GM19463 (cell line): ENCODE measurements at regions not wholly inside any gene's neighbourhood (a gene's known extent, or its start where the extent isn't known, plus 50 kb on each side); places are given as distances from the start of the nearest gene placed in this dataset.
"Not testable (repeated sequence)": the region's sequence is repeated elsewhere in the genome, so short reads cannot be mapped to it uniquely, and the experiment has no call there.

Source experiments
- ATAC-seq: cut with Tn5 transposase; IDR thresholded peaks from one replicate; pipeline ENCODE4 v1.9.1; 2021; ENCODE audit warnings: mild to moderate bottlenecking, moderate library complexity; ENCODE audit not compliant: unreplicated experiment

DNA sequence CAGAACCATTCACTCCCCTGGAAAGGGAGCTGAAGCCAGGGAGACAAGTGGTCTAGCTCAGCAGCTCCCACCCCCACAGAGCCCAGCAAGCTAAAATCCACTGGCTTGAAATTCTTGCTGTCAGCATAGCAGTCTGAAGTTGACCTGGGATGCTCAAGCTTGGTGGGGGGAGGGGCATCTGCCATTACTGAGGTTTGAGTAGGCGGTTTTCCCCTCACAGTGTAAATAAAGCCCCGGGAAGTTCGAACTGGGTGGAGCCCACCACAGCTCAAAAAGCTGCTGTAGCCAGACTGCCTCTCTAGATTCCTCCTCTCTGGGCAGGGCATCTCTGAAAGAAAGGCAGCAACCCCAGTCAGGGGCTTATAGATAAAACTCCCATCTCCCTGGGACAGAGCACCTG, 171.3 kb upstream of the E2F8 start:
- not testable (repeated sequence) for ATAC-seq

DNA sequence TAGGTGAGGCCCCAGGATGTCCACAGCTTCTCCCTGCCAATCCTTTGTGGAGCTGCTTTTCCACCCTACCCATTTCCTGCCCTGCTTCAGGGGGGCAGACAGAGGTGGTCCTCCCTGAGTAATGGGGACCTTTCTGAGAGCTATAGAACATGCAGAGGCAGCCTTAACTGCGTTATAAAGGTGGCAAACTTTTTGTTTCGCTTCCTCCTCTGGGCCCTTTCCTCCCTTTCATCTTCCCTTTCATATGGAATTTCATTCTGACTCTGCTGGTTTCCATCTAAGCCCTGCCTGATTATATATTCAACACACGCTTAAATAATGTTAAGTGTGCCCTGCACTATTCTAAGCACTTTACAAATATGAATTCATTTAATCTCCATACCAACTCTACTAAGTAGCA, 169.3 kb upstream of the E2F8 start:
- peak; percentile 71 for ATAC-seq

DNA sequence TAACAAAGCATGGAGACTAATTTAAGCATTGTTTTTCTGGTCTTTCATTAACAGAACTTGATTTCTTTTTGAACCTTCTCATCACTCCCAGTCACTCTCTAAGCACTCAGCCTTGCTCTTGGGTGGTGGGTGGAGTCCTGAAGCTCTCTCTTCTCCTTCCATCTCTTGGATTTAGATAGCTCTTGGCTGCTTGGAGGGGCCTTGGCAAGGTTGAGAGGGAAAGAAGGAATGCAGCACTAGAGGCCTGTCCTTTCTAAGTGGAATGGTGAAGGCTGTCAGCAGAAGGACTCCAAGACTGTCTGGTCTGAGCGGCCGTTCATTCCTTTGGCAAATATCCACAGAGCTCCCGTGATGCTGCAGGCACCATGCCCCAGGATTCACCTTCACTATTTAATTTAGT, 168.6 kb upstream of the E2F8 start:
- no peak for ATAC-seq

DNA sequence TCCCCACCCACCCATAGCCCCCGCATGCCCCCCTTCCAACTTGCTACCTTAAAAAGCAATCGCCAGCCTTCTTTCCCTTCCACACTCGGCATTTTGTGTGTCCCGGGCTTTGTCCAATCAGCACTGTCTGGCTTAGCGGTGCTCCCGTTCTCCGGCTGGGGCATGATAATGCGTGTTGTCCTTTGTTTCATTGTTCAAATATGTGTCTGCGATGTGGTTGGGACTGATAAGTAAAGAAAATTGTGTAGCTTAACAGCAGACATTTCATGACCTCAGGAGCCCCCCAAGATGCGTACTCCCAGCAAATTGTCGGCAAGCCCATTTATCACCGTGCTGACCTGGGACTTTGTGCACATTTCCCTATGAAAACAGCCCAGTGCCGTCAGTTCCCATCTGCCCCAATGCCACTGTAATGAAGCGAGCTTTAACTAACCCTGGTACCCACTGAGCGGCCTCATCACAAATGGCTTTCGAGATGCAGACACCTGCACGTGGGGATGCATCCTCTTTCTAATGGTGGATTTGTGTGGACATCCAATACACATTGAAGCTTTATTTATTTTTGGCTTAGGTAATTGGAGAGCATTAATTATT, 167.0 kb upstream of the E2F8 start:
- no peak for ATAC-seq

DNA sequence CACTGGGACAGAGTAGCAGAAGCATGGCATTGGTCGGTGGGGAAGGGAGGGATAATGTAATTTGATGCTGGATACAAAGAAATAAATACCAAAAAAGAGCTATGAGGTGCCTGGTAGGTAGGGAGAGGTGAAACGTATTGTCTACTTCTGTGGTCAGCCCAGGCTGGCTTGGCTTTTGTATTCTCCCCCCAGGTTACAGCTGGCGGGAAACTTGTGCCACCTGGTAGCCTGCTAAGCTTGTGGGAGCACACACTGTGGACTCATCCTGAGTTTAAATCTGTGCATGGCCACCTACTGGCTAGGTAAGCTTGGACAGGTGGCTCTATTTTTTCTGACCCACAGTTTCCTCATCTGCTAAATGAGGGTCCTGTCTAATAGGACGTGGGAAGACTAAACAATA, 165.2 kb upstream of the E2F8 start:
- no peak for ATAC-seq

DNA sequence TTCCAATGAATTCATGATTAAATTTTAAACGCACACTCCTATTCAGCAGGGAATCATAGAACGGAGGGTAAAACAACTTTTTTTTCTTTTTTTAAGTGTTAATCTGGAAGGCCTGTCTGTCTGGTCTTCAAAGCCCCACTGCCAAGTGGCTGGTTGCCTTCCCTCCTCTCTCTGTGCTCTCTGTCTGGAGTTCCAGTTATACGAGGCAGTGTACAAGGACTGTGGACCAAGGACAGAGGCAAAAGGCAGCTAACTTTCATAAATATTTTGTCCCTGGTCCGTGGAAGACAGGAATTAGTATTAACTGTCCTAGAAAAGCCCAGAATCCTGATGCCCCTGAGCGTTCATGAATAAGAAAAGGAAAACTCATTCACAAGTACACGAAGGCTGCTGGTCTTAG, 164.0 kb upstream of the E2F8 start:
- ATAC-seq, result no peak

DNA sequence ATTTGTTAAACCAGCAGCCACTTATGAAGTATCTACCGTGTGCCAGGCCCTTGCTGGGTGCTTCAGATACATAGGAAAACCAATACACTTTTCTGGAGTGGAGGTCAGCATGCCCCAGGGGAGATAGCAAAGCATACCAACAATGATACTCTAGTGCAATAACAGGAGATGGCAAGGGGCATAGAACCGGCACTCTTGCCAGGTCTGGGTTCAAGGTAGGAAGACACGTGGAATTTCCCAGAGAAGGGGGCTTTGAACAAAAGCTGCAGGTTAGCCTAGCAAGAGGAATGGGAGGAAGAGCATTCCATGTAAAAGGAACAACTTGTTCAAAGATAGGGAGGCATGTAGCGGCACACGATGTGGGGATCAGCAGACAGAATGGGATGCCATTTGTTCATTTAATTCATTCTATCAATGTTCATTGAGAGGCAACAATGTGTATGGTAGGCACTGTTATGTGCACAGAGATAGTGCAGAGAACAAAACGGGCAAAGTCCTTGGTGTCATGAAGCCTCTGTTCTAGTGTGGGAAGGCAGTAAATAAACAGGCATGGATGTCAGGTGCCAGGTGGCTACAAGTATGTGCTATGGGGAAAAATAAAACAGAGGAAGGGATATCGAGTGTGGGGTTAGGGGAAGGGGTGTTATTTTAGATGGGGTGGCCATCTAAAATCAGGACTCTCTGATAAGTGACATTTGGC, 162.6 kb upstream of the E2F8 start:
- ATAC-seq, result no peak

DNA sequence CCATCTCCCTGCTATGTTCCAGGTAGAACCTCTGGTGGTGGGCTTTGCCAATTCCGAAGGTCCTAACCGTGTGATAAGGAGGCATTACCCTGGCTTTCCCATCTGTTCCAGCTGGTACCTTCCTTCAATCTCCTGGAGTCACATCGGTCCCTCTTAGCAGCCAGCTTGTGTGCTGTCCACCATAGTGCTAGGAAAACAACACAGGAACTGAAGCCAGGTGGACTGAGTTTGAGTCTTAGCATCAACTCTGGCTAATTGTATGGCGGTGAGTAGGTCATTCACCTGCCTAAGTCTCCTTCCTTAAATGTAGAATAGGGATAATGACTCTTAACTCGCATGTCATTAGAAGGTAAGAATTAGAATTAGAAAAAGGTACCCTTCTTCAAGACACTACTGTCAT, 159.6 kb upstream of the E2F8 start:
- no peak for ATAC-seq

DNA sequence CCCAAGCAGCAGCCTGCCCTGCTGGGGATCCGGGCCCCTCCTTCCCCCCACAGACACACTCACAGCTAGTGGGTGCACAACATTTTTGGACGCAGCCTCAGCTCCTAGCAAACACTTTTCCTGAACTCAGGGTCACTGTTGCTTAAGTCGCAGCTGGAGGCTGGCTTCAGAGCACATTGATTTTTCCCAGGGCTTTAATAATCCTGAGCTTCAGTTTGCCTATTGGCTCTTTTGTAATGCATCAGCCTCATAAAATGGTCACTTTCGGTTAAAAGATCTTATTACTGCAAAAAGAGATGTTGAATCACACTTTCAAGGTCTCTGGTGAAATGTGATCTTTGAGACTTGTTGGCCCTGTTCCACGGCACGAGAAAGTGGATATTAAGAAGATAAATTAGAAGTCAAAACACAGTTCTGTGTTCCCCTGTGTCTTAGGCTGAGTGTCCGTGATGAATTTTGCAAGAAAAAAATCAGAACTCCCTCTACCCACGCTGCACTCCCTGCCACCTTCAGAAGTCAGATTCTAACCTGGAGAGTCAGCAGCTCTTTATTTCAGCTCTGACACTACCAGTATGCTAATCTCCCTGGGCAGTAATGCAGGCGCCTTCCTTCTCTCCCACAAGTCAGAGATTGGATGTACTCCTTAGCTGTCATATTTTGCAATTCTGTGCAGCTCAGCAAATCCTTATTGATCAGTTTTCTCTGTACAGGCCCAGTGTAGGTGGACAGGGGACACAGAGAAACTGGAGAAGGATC, 158.2 kb upstream of the E2F8 start:
- ATAC-seq, result no peak

DNA sequence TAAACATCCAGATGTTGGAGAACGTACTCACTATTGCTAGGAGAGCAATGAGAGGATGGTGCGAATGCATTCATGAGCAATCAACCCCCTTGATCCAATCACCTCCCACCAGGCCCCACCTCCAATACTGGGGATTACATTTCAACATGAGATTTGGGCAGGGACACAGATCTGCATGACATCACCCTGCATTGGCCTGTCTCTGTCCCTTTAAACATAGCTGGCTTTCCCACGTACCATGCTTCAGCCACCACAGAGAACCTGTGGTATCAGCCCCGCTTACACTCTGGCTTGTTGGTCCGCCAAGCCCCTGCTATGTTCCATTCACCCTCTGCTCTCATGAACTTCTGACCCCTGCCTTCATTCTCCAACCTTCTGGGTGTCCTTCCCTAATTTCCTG, 157.5 kb upstream of the E2F8 start:
- ATAC-seq, result no peak

DNA sequence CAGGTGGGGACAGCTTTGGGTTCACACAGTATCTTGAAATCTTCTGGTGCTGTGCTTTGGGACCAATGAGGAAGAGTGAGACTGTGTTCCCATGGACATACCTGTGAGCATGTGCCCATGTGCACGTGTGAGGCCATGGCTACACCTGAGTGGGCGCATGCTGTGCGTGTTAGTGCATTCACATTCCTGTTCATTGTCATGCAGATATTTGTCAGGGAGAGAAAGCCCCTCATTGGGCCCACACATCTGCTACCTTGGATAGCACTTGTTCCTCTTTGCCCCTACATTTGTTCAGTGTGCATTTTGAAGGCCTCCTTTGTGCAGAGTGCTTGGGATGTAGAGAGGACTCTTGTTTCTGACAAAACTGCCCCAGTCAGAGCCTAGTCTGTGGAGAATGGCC, 154.3 kb upstream of the E2F8 start:
- ATAC-seq, result peak; percentile 3

DNA sequence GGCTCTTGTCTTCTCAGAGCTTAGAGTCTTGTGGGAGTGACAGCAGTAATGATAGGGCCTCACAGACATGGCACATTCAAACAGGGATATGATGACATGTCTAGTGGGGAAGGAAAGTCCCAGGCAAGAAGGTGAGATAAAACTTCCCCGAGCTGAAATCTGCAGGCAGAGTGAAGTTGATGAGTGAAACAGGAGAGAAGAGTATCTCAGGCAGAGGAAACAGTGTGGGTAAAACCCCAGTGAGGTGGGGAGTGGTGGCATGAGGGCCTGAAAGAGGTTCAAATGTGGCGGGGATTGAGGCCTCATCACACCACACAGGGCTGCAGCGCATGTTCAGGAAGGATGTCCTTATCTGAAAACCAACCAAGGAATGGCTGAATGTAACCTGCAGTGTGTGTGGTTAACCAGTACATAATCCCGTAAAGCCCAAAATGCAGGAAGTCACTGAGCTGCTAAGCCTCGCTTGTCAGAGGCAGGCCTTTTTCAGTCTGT, 153.8 kb upstream of the E2F8 start:
- ATAC-seq, result peak; percentile 90

DNA sequence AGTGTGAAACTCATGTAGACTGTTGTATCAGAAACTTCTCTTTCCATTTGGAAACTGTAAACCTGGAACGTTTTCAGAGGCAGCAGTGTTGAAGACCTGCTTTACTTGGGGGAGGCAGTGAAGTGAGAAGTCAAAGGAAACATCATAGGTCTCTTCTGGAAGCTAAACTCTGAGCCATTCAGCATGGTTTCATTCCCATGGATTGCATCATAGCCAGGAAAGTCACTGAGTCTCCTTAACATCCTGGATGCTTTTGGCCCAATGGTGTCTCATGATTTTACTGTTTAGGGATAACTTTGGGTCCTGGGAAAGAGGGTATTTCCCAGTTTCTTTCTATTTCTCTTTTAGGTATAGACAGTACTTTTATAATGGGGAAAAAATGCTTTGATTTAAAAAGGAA, 153.2 kb upstream of the E2F8 start:
- ATAC-seq, result no peak

DNA sequence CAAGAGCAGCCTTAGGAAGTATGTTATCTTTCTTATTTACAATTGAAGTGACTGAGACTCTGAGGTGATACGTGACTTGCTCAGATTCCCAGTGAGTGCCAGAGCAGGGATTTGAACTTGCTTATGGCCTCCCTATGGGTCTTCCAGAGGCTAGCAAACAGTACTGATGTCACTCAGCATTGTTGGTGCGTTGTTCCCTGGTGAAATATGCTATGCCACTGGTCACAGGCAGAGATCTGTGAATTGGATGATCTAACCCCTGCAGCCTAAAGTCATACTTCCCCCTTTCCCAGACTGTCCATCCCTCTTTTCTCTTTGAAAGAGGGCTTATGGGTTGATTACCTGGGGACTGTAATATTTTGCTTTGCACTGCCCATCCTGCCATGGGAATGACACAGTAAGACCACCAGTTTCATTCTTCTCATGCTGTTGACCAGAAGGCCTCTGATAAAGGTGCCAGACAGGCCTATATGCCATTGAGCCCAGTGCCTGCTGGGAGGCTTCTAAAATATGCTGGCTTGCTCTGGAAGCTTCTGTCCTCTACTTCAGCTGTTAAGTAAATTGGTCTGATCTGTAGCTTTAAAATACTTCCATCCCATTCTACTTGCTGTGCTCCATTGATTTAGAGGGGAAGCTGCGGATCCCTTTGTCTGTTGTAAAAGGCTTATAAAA, 152.2 kb upstream of the E2F8 start:
- no peak for ATAC-seq

DNA sequence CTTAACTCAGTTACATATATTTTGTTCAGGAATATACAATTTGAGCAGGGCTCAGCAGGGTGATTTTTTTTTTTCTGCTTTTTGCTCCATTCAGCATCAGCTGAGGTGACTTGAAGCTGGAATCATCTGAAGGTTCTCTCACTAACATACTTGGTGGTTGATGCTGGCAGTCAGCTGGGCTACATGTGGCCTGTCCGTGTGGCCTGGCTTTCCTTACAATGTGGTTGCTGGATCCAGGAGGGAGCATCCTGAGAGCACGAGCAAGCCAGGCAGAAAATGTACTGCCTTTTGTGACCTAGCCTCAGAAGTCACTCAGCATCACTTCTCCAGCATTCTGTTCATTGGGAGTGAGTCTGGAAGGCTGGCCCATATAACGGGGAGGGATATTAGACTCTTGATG, 151.6 kb upstream of the E2F8 start:
- ATAC-seq, result no peak

DNA sequence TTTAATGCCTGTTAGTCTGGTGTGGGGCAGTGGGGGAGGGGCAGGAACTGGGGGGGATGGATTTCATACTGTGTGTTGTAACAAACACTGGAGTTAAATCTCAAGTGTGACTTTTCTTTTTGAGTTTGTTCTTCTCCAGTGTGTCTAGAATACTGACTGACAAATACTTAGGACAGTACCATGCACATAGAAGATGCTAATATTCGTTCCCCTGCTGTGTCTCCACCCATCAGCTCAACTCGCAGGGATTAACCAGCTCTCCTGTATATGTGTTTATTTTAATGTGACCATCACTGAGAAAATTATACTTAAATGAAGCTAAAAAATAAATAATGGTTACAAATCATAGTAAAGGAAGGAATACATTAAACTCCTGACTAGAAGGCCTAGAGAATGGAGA, 150.9 kb upstream of the E2F8 start:
- ATAC-seq, result no peak

DNA sequence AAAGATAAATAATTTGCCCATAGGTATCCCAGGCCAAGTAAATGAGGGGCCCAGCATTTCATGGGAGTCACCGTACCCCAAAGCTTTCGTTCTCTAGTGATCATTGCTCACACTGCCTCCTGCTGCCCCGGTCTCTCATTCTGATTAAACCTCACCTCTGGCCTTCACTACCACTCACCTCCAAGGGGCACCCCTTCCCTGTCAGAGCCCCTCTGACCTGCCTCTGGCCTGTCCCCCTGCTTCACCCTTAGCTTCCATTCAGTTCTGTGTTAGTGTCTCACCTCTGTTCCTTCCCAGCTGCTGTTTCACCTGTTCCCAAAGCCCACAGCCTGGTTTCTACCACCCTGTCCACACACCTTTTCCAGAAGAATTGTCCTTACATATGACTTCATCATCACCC, 150.3 kb upstream of the E2F8 start:
- no peak for ATAC-seq

DNA sequence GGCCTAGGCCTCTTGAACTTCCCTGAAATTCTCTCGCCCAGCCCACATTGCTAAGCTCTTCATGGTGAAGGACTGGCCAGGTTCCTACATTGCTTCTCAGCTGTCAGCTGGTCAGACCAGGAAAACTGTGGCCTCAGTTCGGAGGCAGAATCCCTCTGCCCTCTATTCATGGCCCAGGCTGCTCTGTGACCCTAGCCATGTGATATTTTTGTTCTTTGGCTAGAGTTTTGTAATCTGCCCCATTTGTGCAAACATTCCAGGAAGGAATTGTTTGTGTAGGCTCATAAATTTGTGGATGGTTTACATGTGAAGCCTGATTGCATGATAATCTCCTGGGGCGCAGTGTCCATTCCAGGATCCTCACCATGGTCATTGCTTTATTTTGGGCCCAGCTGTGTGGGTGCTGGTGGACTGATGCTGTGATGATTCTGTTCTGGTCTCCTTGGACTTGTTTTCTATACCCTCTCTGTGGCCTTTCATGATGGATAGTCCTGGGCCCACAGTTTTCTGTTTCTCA, 149.1 kb upstream of the E2F8 start:
- ATAC-seq, result no peak

DNA sequence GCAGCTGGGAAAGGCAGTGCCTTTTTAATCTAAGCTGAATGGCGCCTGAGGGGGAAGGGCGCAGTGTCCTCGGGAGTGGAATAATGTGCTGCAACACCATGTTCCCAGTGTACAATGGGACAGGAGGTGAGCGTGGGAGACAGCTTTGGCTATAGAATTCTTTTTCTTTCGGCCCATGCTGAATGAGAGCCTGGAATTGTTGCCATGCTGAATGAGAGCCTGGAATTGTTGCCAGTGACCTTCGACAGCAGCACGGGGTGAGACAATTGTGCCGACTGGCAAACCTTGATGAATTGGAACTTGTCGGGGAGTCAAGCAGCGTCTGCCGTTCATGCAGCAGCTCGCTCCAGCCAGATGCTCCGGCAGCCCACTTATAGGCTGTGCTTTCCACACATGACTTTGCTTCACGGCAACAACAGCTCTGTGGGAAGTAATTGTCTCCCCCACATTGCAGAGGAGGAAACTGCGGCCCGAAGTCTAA, 141.4 kb upstream of the E2F8 start:
- no peak for ATAC-seq

DNA sequence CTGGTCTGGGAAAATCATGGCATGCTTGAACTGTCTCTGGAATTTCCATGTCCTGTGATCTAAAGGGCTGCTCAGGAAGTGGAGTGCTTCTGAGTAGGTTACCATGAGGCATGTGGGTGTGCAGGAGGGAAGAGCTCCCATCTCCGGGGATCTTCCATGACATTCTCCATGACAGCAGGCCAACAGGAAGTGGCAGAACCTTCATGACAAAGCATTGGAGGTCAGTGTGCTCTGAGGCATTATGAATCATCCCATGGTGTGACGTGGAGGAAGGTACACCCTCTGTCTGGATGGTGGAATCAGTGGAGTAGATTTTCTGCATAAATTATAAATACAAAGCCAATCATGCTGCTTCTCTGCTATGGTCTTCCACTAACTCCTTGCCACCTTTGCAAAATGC, 139.6 kb upstream of the E2F8 start:
- ATAC-seq, result no peak

DNA sequence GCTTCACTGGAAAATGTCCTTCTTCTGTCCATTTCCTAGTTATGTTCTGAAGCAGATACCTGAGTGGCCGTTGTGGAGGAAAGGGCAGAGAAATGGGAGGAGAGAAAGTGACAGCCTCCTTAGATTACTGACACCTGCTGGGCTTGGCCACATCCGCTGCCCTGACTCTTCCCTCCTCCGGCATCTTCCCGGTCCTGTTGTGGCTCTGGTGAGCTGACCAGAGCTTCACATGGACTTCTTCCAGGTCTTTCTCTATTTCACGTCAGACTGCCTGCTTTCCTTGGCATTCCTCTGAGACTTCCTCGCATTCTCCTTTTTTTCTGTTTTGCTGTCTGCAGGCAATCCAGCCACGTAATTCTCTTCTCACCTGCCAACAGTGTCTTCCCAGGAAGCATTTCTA, 138.7 kb upstream of the E2F8 start:
- ATAC-seq, result no peak
